HuH-7 (cell line): ENCODE measurements at regions not wholly inside any gene's neighbourhood (a gene's known extent, or its start where the extent isn't known, plus 50 kb on each side); places are given as distances from the start of the nearest gene placed in this dataset.
"Not testable (repeated sequence)": the region's sequence is repeated elsewhere in the genome, so short reads cannot be mapped to it uniquely, and the experiment has no call there.

ENCODE experiments used
- DNase-seq: peaks from one replicate; pipeline ENCODE4 v3.0.0; 2011; ENCODE audit warnings: low spot score

- DNase-seq: not testable (repeated sequence)
These were observed 120.7 kb upstream of the NIPA1 start for GRCh38 chr15:22665711-22666110.

- not testable (repeated sequence) for DNase-seq
These were observed 101.7 kb upstream of the NIPA1 start for GRCh38 chr15:22684786-22685185.

GRCh38 chr15:22699881-22700280, 86.6 kb upstream of the NIPA1 start:
- not testable (repeated sequence) for DNase-seq

GRCh38 chr15:22710831-22711341, 75.6 kb upstream of the NIPA1 start:
- not testable (repeated sequence) for DNase-seq

- not testable (repeated sequence) for DNase-seq
These were observed 72.5 kb upstream of the NIPA1 start for GRCh38 chr15:22713933-22714332.

- peak; percentile 1 for DNase-seq
These were observed 71.9 kb upstream of the NIPA1 start for GRCh38 chr15:22714358-22715132.

GRCh38 chr15:22715133-22715845, 71.2 kb upstream of the NIPA1 start:
- DNase-seq: not testable (repeated sequence)

- DNase-seq: not testable (repeated sequence)
These were observed 66.5 kb upstream of the NIPA1 start for GRCh38 chr15:22719980-22720379.

GRCh38 chr15:22726104-22726503, 60.3 kb upstream of the NIPA1 start:
- DNase-seq: not testable (repeated sequence)

- DNase-seq: not testable (repeated sequence)
These were observed 51.4 kb upstream of the NIPA1 start for GRCh38 chr15:22735067-22735466.

- DNase-seq: no peak
These were observed 50.7 kb upstream of the NIPA1 start for GRCh38 chr15:22735781-22736180.

- not testable (repeated sequence) for DNase-seq
These were observed 50.2 kb upstream of the NIPA1 start for GRCh38 chr15:22736200-22736599.
